ENCODE measurements at regions not wholly inside any gene's neighbourhood (a gene's known extent, or its start where the extent isn't known, plus 50 kb on each side); places are given as distances from the start of the nearest gene placed in this dataset.

GRCh38 chr7:127527561-127527960 lies 57.8 kb downstream of the GCC1 start:
- TF ChIP-seq CTCF (IDR thresholded peaks at IDR 0.05) (no peak), EZH2 (IDR thresholded peaks at IDR 0.05; ENCODE audit: borderline replicate concordance, insufficient read depth, low read depth, low read length, poor library complexity, severe bottlenecking) (no peak)

Data from B cell (primary cell).